ENCODE measurements at regions not wholly inside any gene's neighbourhood (a gene's known extent, or its start where the extent isn't known, plus 50 kb on each side); places are given as distances from the start of the nearest gene placed in this dataset.

- no peaks in the 10 kb centered on the region for H3K79me2 ChIP-seq (ENCODE audit: insufficient read depth, low read depth, low read length)
These were observed 108.7 kb downstream of the BTG1 start for GRCh38 chr12:92036771-92037453.

GRCh38 chr12:92036061-92036620 lies 109.5 kb downstream of the BTG1 start:
- Histone ChIP-seq H3K4me2 (ENCODE audit: low read length) (peak overlapping the region; percentile 83; the same call in 1 of the 2 replicates), H3K36me3 (ENCODE audit: insufficient read depth, low read length) (no peaks in the 10 kb centered on the region), H3K9me2 (ENCODE audit: insufficient read depth, low read length) (no peaks in the 10 kb centered on the region), H3K9me3 (ENCODE audit: low read length) (no peaks in the 10 kb centered on the region), H2AFZ (ENCODE audit: low read length) (no peak overlapping the region), H3K27ac (ENCODE audit: low read depth, low read length, poor library complexity, severe bottlenecking) (peak overlapping the region; percentile 64), H4K20me1 (ENCODE audit: insufficient read depth, low read length) (no peaks in the 10 kb centered on the region), H3K4me1 (ENCODE audit: insufficient read depth, low read length, poor library complexity, severe bottlenecking) (peaks cover 62% of the 10 kb centered on the region), H3K4me3 (ENCODE audit: low read depth, low read length, poor library complexity, severe bottlenecking) (no peak overlapping the region), H3K79me2 (ENCODE audit: insufficient read depth, low read depth, low read length) (no peaks in the 10 kb centered on the region)
- intact Hi-C loops (cut with micrococcal nuclease; ENCODE audit: unreplicated experiment), result loop anchor here (5.0 to 10.0 kb wide), 2 partner anchors 329 to 431 kb away; no protein-coding TSS in a partner anchor
- no peak for DNase-seq (ENCODE audit: low spot score)
- no TSS peak for BruUV-seq (replicated peaks)
- CTCF ChIA-PET (ENCODE audit: unreplicated experiment), result no interaction called here
- TF ChIP-seq CTCF (conservative IDR thresholded peaks at IDR 0.05; ENCODE audit: low read length), result no peak
- POLR2A ChIA-PET, result interaction anchor here (1.1 to 3.4 kb wide), 2 partner anchors 14 to 110 kb away, joined by 3 to 9 read pairs; partner anchors contain the start of gene BTG1

More at GRCh38 chr12:92036771-92037453, 108.7 kb downstream of the BTG1 start:
- Histone ChIP-seq H4K20me1 (ENCODE audit: insufficient read depth, low read length) (no peaks in the 10 kb centered on the region), H3K4me1 (ENCODE audit: insufficient read depth, low read length, poor library complexity, severe bottlenecking) (peaks cover 66% of the 10 kb centered on the region), H3K36me3 (ENCODE audit: insufficient read depth, low read length) (no peaks in the 10 kb centered on the region), H3K9me2 (ENCODE audit: insufficient read depth, low read length) (no peaks in the 10 kb centered on the region), H3K27ac (ENCODE audit: low read depth, low read length, poor library complexity, severe bottlenecking) (no peak overlapping the region), H3K4me2 (ENCODE audit: low read length) (no peak overlapping the region), H2AFZ (ENCODE audit: low read length) (no peak overlapping the region), H3K9me3 (ENCODE audit: low read length) (no peaks in the 10 kb centered on the region), H3K4me3 (ENCODE audit: low read depth, low read length, poor library complexity, severe bottlenecking) (no peak overlapping the region)
- intact Hi-C loops (cut with micrococcal nuclease; ENCODE audit: unreplicated experiment), result loop anchor here (5.0 to 10.0 kb wide), 2 partner anchors 328 to 430 kb away; no protein-coding TSS in a partner anchor
- DNase-seq (ENCODE audit: low spot score), result no peak
- TF ChIP-seq CTCF (conservative IDR thresholded peaks at IDR 0.05; ENCODE audit: low read length), result no peak
- no peak for TF ChIP-seq EZH2phosphoT487 (IDR thresholded peaks at IDR 0.05; ENCODE audit: borderline replicate concordance, low read depth, low read length)
- ChIA-PET CTCF (ENCODE audit: unreplicated experiment) (no interaction called here), POLR2A (no interaction called here)
- no TSS peak for BruUV-seq (replicated peaks)

- Histone ChIP-seq H3K36me3 (ENCODE audit: insufficient read depth, low read length) (no peaks in the 10 kb centered on the region), H3K4me3 (ENCODE audit: low read depth, low read length, poor library complexity, severe bottlenecking) (peak overlapping the region; percentile 64), H3K4me2 (ENCODE audit: low read length) (peak overlapping the region; percentile 83), H2AFZ (ENCODE audit: low read length) (peak overlapping the region; percentile 77), H3K9me2 (ENCODE audit: insufficient read depth, low read length) (no peaks in the 10 kb centered on the region), H3K79me2 (ENCODE audit: insufficient read depth, low read depth, low read length) (no peaks in the 10 kb centered on the region), H3K4me1 (ENCODE audit: insufficient read depth, low read length, poor library complexity, severe bottlenecking) (peaks cover 65% of the 10 kb centered on the region), H3K27ac (ENCODE audit: low read depth, low read length, poor library complexity, severe bottlenecking) (peak overlapping the region; percentile 64), H3K9me3 (ENCODE audit: low read length) (no peaks in the 10 kb centered on the region), H4K20me1 (ENCODE audit: insufficient read depth, low read length) (no peaks in the 10 kb centered on the region)
- TF ChIP-seq CTCF (conservative IDR thresholded peaks at IDR 0.05; ENCODE audit: low read length) (no peak), EZH2phosphoT487 (IDR thresholded peaks at IDR 0.05; ENCODE audit: borderline replicate concordance, low read depth, low read length) (no peak)
- intact Hi-C loops (cut with micrococcal nuclease; ENCODE audit: unreplicated experiment), result loop anchor here (2.0 to 10.0 kb wide), 3 partner anchors 109 to 432 kb away; partner anchors contain the start of gene BTG1
- BruUV-seq (replicated peaks), result no TSS peak
- POLR2A ChIA-PET, result interaction anchor here (1.1 to 3.4 kb wide), 2 partner anchors 14 to 110 kb away, joined by 3 to 9 read pairs; partner anchors contain the start of gene BTG1
- CTCF ChIA-PET (ENCODE audit: unreplicated experiment), result no interaction called here
- DNase-seq (ENCODE audit: low spot score), result no peak
These were observed 110.2 kb downstream of the BTG1 start for GRCh38 chr12:92035477-92035876.
